NCI-H2227 (cell line): ENCODE measurements at regions not wholly inside any gene's neighbourhood (a gene's known extent, or its start where the extent isn't known, plus 50 kb on each side); places are given as distances from the start of the nearest gene placed in this dataset.
"Not testable (repeated sequence)": the region's sequence is repeated elsewhere in the genome, so short reads cannot be mapped to it uniquely, and the experiment has no call there.

Source experiments
- DNase-seq: peaks from one replicate; lab custom pipeline; 2025; ENCODE audit not compliant: unreplicated experiment; lab: John Stamatoyannopoulos, UW

GRCh38 chr5:96209829-96210228 is 223.2 kb downstream of the PCSK1 start:
- DNase-seq, result no peak

GRCh38 chr5:96207420-96207819 is 225.6 kb downstream of the PCSK1 start:
- no peak for DNase-seq

- no peak for DNase-seq
Measured at GRCh38 chr5:96203761-96204160, 229.3 kb downstream of the PCSK1 start.

- DNase-seq, result no peak
Measured at GRCh38 chr5:96201503-96201902, 231.5 kb downstream of the PCSK1 start.

- DNase-seq, result no peak
Measured at GRCh38 chr5:96200641-96201040, 232.4 kb downstream of the PCSK1 start.

GRCh38 chr5:96199713-96200183 is 233.3 kb downstream of the PCSK1 start:
- DNase-seq, result no peak

GRCh38 chr5:96198356-96199058 is 234.5 kb downstream of the PCSK1 start:
- no peak for DNase-seq

GRCh38 chr5:96197767-96198166 is 235.3 kb downstream of the PCSK1 start:
- DNase-seq, result not testable (repeated sequence)

- DNase-seq, result no peak
Measured at GRCh38 chr5:96197347-96197746, 235.7 kb upstream of the ELL2 start.

- no peak for DNase-seq
Measured at GRCh38 chr5:96196890-96197289, 235.2 kb upstream of the ELL2 start.

GRCh38 chr5:96196407-96196806 is 234.8 kb upstream of the ELL2 start:
- no peak for DNase-seq

GRCh38 chr5:96195123-96195522 is 233.5 kb upstream of the ELL2 start:
- DNase-seq, result no peak

GRCh38 chr5:96194593-96194992 is 232.9 kb upstream of the ELL2 start:
- DNase-seq, result no peak

GRCh38 chr5:96193946-96194345 is 232.3 kb upstream of the ELL2 start:
- no peak for DNase-seq

GRCh38 chr5:96189987-96190386 is 228.3 kb upstream of the ELL2 start:
- DNase-seq, result no peak

GRCh38 chr5:96189028-96189826 is 227.6 kb upstream of the ELL2 start:
- DNase-seq, result no peak

GRCh38 chr5:96187309-96188027 is 225.8 kb upstream of the ELL2 start:
- no peak for DNase-seq

GRCh38 chr5:96184510-96184909 is 222.9 kb upstream of the ELL2 start:
- not testable (repeated sequence) for DNase-seq

GRCh38 chr5:96180684-96181435 is 219.2 kb upstream of the ELL2 start:
- no peak for DNase-seq

- DNase-seq, result no peak
Measured at GRCh38 chr5:96177303-96177869, 215.7 kb upstream of the ELL2 start.

- no peak for DNase-seq
Measured at GRCh38 chr5:96176022-96176421, 214.4 kb upstream of the ELL2 start.
